Mucosa of rectum (tissue), 2 donors: ENCODE measurements at regions not wholly inside any gene's neighbourhood (a gene's known extent, or its start where the extent isn't known, plus 50 kb on each side); places are given as distances from the start of the nearest gene placed in this dataset.

Experiments
- H3K27ac ChIP-seq, 2 donors: one replicate each; pipeline ENCODE4 v1.7.0; 2013; ENCODE audit warnings: inconsistent platforms in 2 of 2, low read depth in 2 of 2, low read length in 2 of 2
- H3K27me3 ChIP-seq, 2 donors: one replicate each; pipeline ENCODE4 v1.7.0; 2013; ENCODE audit warnings: low read length in 2 of 2; ENCODE audit not compliant: control insufficient read depth in 2 of 2, insufficient read depth in 2 of 2
- H3K36me3 ChIP-seq, 2 donors: one replicate each; pipeline ENCODE4 v1.7.0; 2013; ENCODE audit warnings: low read length in 2 of 2; ENCODE audit not compliant: control insufficient read depth in 2 of 2, insufficient read depth in 2 of 2
- H3K4me1 ChIP-seq, 2 donors: one replicate each; pipeline ENCODE4 v1.7.0; 2013; ENCODE audit warnings: low read length in 2 of 2, mild to moderate bottlenecking in 1 of 2; ENCODE audit not compliant: control insufficient read depth in 2 of 2, insufficient read depth in 2 of 2
- H3K4me3 ChIP-seq, 2 donors: one replicate each; pipeline ENCODE4 v1.7.0; 2013; ENCODE audit warnings: low read length in 2 of 2
- H3K9ac ChIP-seq, 2 donors: one replicate each; pipeline ENCODE4 v1.7.0; 2013; ENCODE audit warnings: low read length in 2 of 2, low read depth in 1 of 2, mild to moderate bottlenecking in 1 of 2
- H3K9me3 ChIP-seq, 2 donors: one replicate each; pipeline ENCODE4 v1.7.0; 2013; ENCODE audit warnings: low read length in 2 of 2; ENCODE audit not compliant: control insufficient read depth in 2 of 2
- donor health status: healthy.
- donor health status: Normal muscosa, but diverticular disease.

DNA sequence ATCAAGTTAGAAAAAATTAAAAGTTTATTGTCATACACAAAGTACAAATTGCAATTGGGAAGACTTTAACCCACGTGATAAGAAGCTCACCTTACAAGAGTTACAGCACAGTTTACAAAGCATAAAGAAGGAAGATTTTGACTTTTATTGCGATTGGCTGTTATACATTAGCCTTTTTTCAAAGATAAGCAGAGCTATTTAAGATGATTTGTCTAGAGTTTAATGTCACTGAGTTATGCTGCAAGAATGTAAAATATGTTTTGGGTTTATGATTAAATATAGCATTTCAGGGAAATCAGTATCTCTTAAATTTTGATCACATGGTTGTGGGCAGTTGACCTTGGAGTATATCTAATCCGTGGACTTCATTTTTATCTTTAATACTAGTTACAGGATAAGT is 664.2 kb upstream of the PTCHD4 start:
- H3K27ac ChIP-seq = no peak overlapping the region
- H3K27me3 ChIP-seq = no peaks in the 10 kb centered on the region
- no peaks in the 10 kb centered on the region for H3K4me1 ChIP-seq
- no peaks in the 10 kb centered on the region for H3K9me3 ChIP-seq
- no peaks in the 10 kb centered on the region for H3K36me3 ChIP-seq
- no peak overlapping the region for H3K4me3 ChIP-seq
- H3K9ac ChIP-seq = no peak overlapping the region

- Histone ChIP-seq H3K9me3 (no peaks in the 10 kb centered on the region), H3K4me3 (no peak overlapping the region), H3K4me1 (no peaks in the 10 kb centered on the region), H3K9ac (no peak overlapping the region), H3K27me3 (no peaks in the 10 kb centered on the region), H3K27ac (no peak overlapping the region), H3K36me3 (no peaks in the 10 kb centered on the region)
These were observed 663.3 kb upstream of the PTCHD4 start for GRCh38 chr6:48774276-48774675.

DNA sequence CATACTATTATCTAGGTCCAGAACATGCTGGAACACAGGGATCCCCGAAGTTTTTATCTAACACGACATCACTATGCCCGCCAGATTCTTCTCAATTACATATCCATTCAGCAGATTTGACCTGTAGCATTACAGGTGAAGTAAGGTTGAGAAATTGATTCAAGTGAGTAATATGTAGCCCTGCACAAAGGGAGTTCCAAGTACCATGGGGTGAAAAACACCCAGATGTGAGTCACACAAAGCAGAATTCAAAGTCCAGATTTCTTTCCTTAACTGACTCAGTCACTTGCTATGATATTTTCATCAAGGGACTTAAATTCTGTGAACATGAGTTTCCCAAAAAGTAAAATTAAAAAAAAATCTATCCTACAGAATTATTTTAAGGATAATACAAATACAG is 655.4 kb upstream of the PTCHD4 start:
- Histone ChIP-seq H3K27ac (no peak overlapping the region), H3K36me3 (no peaks in the 10 kb centered on the region), H3K27me3 (no peaks in the 10 kb centered on the region), H3K9ac (no peak overlapping the region), H3K4me3 (no peak overlapping the region), H3K4me1 (no peaks in the 10 kb centered on the region), H3K9me3 (no peaks in the 10 kb centered on the region)

DNA sequence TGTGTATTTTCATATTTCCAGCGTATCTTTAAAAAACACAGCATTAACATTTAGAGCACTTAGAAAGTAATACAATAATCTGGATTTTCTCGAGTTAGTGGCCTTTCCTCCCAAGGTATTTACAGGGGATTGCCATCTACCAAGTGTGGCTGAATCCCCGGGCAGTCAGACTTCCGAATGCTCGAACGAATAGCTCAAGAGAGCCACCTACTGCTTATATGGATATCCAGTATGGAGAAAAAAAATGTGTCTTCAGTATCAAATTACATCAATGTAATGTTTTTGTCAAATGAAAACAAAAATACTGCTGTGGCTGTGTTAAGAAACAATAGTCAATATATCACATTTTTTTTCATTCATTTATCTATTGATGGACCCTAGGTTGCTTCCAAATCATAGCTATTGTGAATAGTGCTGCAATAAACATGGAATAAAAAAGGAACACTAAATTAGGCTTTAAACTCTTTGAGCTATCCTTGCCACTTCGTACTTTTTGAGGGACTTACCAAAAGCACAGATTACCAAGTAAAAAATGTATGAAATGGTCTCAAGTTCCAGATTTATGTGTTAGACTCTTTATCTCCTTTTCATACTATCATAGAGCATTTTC is 654.5 kb upstream of the PTCHD4 start:
- H3K4me1 ChIP-seq = no peaks in the 10 kb centered on the region
- H3K27me3 ChIP-seq = no peaks in the 10 kb centered on the region
- no peaks in the 10 kb centered on the region for H3K9me3 ChIP-seq
- H3K36me3 ChIP-seq = no peaks in the 10 kb centered on the region
- H3K4me3 ChIP-seq = no peak overlapping the region
- no peak overlapping the region for H3K9ac ChIP-seq
- no peak overlapping the region for H3K27ac ChIP-seq

DNA sequence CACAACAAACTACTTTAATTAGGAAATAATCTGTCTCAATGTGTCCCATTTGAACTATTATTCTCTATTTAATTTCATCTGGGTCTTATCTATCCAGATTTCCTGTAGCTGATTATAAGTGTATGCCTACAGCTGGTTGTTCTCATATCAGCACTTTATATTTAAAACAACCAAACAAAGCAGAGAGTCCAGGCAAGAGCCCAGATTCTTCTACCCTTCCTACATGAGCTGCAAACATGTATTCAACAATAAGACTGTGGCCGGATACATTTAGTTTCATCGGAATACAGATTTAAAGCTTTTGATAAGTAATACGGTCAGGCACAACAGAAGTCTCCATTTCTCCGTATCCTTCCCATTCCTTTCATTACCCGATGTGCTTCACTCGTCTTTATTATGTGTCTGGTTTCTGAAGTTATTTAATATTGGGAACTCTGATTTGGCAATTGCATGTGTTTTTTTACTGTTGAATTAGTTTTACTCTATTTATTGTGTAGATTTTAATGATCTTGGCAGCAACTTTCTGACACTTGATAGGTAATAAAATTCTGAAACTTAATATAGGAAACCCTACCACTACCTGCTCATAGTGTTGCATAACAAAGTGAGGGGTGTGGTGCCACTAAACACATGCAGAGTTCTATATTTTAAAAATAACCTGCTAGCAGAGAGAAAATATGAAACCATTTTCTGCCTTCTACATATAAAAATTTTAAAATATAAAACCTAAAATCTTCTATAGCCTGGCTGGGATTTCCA is 653.5 kb upstream of the PTCHD4 start:
- Histone ChIP-seq H3K36me3 (no peaks in the 10 kb centered on the region), H3K4me1 (no peaks in the 10 kb centered on the region), H3K9ac (no peak overlapping the region), H3K27ac (no peak overlapping the region), H3K27me3 (no peaks in the 10 kb centered on the region), H3K4me3 (no peak overlapping the region), H3K9me3 (no peaks in the 10 kb centered on the region)

GRCh38 chr6:48757661-48758060 is 646.7 kb upstream of the PTCHD4 start:
- Histone ChIP-seq H3K27ac (no peak overlapping the region), H3K9ac (no peak overlapping the region), H3K4me1 (no peaks in the 10 kb centered on the region), H3K36me3 (no peaks in the 10 kb centered on the region), H3K4me3 (no peak overlapping the region), H3K9me3 (no peaks in the 10 kb centered on the region), H3K27me3 (no peaks in the 10 kb centered on the region)

- Histone ChIP-seq H3K9ac (no peak overlapping the region), H3K9me3 (no peaks in the 10 kb centered on the region), H3K27me3 (no peaks in the 10 kb centered on the region), H3K4me1 (no peaks in the 10 kb centered on the region), H3K36me3 (no peaks in the 10 kb centered on the region), H3K27ac (no peak overlapping the region), H3K4me3 (no peak overlapping the region)
These were observed 644.3 kb upstream of the PTCHD4 start for GRCh38 chr6:48755315-48755714.

DNA sequence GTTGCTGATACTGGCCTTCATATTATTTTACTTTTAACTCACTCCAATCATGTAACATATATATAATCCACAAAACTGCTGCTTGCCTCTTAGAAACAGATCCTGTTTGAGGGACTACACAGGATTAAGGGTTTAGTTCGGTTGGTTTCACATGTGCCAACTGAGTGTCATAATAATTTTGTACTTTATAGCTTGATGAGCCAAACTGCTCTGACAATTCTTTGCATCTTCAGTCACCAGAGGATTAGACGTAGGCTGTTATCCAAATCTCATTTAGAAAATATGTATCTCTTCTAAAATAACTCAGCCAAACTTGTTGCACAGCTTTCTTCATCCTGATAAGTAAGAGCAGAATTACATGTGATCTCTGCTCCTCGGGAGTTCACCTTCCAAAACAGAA is 643.6 kb upstream of the PTCHD4 start:
- no peaks in the 10 kb centered on the region for H3K27me3 ChIP-seq
- no peaks in the 10 kb centered on the region for H3K9me3 ChIP-seq
- H3K36me3 ChIP-seq = no peaks in the 10 kb centered on the region
- no peak overlapping the region for H3K9ac ChIP-seq
- no peaks in the 10 kb centered on the region for H3K4me1 ChIP-seq
- no peak overlapping the region for H3K4me3 ChIP-seq
- H3K27ac ChIP-seq = no peak overlapping the region

DNA sequence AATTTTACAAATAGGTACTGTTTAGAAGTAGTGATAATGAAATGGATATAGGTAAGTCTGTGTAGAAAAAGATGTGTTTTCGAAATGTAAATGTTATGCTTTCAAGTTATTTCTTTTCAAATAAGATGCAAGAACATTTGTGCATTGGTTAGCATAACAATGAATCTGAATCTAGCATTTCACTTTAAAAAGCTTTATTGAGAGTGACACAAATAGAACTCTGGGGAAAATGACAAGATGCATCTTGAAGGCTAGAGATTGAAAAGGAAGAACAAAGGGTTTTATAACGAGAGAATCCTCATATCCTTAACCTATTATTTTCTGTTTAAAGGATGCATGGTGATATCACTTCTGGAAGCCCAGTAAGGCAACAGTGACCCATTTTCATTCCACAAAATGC is 639.9 kb upstream of the PTCHD4 start:
- Histone ChIP-seq H3K9me3 (no peaks in the 10 kb centered on the region), H3K9ac (no peak overlapping the region), H3K4me3 (no peak overlapping the region), H3K36me3 (no peaks in the 10 kb centered on the region), H3K27me3 (no peaks in the 10 kb centered on the region), H3K27ac (no peak overlapping the region), H3K4me1 (no peaks in the 10 kb centered on the region)

DNA sequence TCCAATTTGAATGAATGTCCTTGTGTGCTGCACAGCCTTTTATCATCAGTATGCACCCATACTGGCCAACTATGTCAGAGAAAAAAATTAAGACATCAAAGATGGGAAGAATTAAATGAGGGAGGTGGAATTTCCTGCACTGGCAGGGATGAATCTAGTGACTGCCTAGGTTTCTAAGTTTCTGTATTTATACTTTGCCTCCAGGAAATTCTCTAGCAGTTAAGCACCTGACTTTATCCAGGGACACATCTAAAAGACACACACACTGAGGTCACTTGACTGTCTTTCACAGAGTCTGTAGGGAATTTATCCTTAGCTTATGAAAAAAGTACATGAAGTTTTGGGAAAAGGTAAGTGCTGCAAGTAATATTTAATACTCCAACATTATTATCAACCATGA is 636.5 kb upstream of the PTCHD4 start:
- H3K27ac ChIP-seq = no peak overlapping the region
- no peaks in the 10 kb centered on the region for H3K9me3 ChIP-seq
- no peak overlapping the region for H3K9ac ChIP-seq
- H3K4me3 ChIP-seq = no peak overlapping the region
- H3K36me3 ChIP-seq = no peaks in the 10 kb centered on the region
- H3K27me3 ChIP-seq = no peaks in the 10 kb centered on the region
- no peaks in the 10 kb centered on the region for H3K4me1 ChIP-seq
